Activated T-helper 2 cell treated with anti-CD3 and anti-CD28 coated beads, Interferon-gamma antibody, Interleukin-2, Interleukin-4, amounts not matched to agents 10 μg/mL and 5 μg/mL and 100 μg/mL, durations not matched to agents 14 hours and 24 hours and 36 hours (primary cell): ENCODE measurements at regions not wholly inside any gene's neighbourhood (a gene's known extent, or its start where the extent isn't known, plus 50 kb on each side); places are given as distances from the start of the nearest gene placed in this dataset.

Experiments
- DNase-seq: peaks from one replicate; pipeline ENCODE4 v3.0.0; 2021; ENCODE audit warnings: low spot score
- H3K27ac Mint-ChIP-seq: one replicate; pipeline ENCODE4 v1.8.0; 2021; ENCODE audit warnings: mixed read lengths
- H3K27me3 Mint-ChIP-seq: one replicate; pipeline ENCODE4 v1.8.0; 2021; ENCODE audit warnings: low read depth, mixed read lengths
- H3K36me3 Mint-ChIP-seq: one replicate; pipeline ENCODE4 v1.8.0; 2021; ENCODE audit warnings: low read depth, mixed read lengths
- H3K4me1 Mint-ChIP-seq: one replicate; pipeline ENCODE4 v1.8.0; 2021; ENCODE audit warnings: low read depth, mixed read lengths
- H3K4me3 Mint-ChIP-seq: one replicate; pipeline ENCODE4 v1.8.0; 2021; ENCODE audit warnings: low read depth, mild to moderate bottlenecking, moderate library complexity, mixed read lengths
- H3K9me3 Mint-ChIP-seq: one replicate; pipeline ENCODE4 v1.8.0; 2021; ENCODE audit warnings: mixed read lengths
- intact Hi-C: fragments of 100-400 bp; cut with micrococcal nuclease; formaldehyde crosslinking; loops from one replicate; pipeline ENCODE4 v1.15.1; 2023

GRCh38 chr21:41006636-41007035 is 159.7 kb upstream of the DSCAM start:
- H3K27ac Mint-ChIP-seq, result no peak overlapping the region
- H3K4me1 Mint-ChIP-seq, result no peaks in the 10 kb centered on the region
- H3K36me3 Mint-ChIP-seq, result no peaks in the 10 kb centered on the region
- peaks cover 5% of the 10 kb centered on the region for H3K9me3 Mint-ChIP-seq
- DNase-seq, result no peak
- intact Hi-C loops, result no loop called here
- H3K27me3 Mint-ChIP-seq, result no peaks in the 10 kb centered on the region
- H3K4me3 Mint-ChIP-seq, result no peak overlapping the region

DNA sequence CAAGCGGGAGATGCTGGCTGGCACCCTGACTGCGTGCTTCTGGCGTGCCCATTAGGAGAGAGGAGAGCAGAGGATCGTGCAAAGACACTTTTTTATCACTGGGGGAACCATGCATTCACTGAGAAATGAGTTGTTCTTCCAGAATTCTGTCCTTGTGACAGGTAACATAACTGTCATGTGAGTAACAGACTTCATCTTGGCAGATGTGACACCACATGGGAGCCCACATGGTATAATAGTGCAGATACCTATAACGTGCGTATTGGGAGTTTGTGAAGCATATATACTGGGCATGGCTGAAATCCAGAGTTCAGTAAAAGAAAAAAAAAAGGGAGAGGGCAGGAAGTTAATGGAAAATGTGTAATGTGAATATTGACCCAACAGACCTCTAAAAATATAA is 159.6 kb upstream of the BACE2 start:
- intact Hi-C loops, result no loop called here
- H3K27me3 Mint-ChIP-seq, result no peaks in the 10 kb centered on the region
- no peak overlapping the region for H3K4me3 Mint-ChIP-seq
- H3K27ac Mint-ChIP-seq, result no peak overlapping the region
- no peak for DNase-seq
- H3K4me1 Mint-ChIP-seq, result no peaks in the 10 kb centered on the region
- H3K36me3 Mint-ChIP-seq, result no peaks in the 10 kb centered on the region
- H3K9me3 Mint-ChIP-seq, result peaks cover 5% of the 10 kb centered on the region

DNA sequence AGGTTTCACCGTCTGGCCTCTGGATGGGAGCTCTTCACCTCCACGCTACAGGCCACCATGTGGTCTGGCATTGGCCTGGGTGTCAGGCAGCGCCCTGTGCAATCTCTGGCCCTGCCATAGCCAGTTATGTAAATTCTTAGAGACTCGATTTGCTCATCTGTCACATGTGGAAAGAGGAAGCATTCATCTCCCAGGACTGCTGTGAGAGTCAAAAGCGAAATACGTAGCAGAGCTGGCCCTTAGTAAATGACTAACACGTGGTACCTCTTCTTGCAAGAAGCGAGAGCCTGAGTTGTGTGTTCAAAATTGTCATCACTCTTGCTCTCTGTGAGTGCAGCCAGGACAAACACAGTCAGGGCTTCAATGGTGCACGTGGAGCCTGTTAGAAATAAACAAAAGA is 159.0 kb upstream of the BACE2 start:
- H3K4me3 Mint-ChIP-seq, result no peak overlapping the region
- intact Hi-C loops, result no loop called here
- DNase-seq, result no peak
- peaks cover 5% of the 10 kb centered on the region for H3K9me3 Mint-ChIP-seq
- H3K36me3 Mint-ChIP-seq, result no peaks in the 10 kb centered on the region
- H3K27me3 Mint-ChIP-seq, result no peaks in the 10 kb centered on the region
- H3K4me1 Mint-ChIP-seq, result no peaks in the 10 kb centered on the region
- no peak overlapping the region for H3K27ac Mint-ChIP-seq

DNA sequence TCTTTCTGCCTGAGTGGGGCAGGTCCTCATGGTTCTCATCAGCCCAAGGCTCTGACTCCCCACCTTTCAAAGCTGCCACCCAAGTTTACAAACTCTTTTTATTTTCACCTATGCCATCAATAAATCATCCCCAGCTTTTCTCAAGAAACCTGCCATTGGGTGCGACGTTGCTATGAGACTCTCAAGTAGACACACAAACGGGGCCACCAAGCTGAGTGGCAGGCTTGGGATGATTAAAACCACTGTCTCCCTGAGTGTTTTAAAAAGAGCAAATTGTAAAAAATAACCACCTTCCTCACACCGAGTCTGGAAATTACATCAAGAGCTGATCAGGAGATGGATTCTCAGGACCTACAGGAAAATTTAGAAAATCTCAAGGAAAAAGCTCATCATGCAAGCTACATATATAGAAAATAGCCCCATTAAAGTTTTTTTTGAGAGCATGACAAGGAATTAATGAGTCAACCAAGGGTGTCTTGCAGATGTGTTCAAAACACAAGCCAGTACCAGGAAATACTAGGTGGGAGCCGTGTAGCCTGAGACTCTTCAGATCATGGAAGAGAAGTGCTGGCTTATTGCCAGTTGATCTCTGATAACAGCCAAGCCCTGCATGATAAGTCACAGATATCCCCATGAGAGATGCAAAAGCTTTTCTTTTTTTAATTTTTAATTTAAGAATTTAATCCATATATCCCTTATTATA is 158.4 kb upstream of the BACE2 start:
- Mint-ChIP-seq H3K36me3 (no peaks in the 10 kb centered on the region), H3K27ac (no peak overlapping the region), H3K4me1 (no peaks in the 10 kb centered on the region), H3K9me3 (peaks cover 3% of the 10 kb centered on the region), H3K27me3 (no peaks in the 10 kb centered on the region), H3K4me3 (no peak overlapping the region)
- DNase-seq, result no peak
- intact Hi-C loops, result no loop called here

- Mint-ChIP-seq H3K4me1 (no peaks in the 10 kb centered on the region), H3K27ac (no peak overlapping the region), H3K9me3 (no peaks in the 10 kb centered on the region), H3K36me3 (no peaks in the 10 kb centered on the region), H3K27me3 (no peaks in the 10 kb centered on the region), H3K4me3 (no peak overlapping the region)
- intact Hi-C loops, result no loop called here
- DNase-seq, result no peak
Measured at GRCh38 chr21:41010101-41010435, 157.9 kb upstream of the BACE2 start.

DNA sequence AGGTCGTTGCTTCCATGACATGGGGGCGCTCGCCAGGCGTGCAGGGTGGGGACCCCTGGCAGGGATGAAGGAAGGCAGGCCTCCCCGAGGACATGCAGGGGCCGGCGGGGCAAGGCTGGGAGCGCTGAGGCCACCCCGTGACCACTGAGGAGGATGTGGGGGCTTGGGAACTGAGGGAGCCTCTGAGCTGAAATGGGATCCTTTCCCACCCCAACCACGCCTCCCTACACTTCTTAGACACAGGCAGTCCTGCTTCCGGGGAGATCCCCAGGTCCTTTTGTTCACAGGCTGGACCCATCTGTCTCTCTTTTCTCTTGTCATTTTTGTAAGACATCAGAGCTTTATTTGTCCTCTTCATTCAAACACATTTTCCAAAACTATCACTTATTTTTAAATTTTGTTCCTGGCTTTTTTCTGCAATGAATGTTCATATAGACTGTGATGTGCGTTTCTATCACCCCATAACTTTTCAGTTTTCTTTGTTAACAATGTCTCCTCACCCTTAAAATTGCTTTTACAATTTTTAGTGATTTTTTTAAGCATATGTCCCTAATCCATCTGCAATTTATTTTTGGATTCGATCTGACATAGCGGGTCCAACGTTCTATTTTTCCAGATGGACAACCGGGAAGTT is 156.7 kb upstream of the BACE2 start:
- no peak overlapping the region for H3K27ac Mint-ChIP-seq
- no peak for DNase-seq
- no peak overlapping the region for H3K4me3 Mint-ChIP-seq
- intact Hi-C loops, result no loop called here
- H3K27me3 Mint-ChIP-seq, result no peaks in the 10 kb centered on the region
- no peaks in the 10 kb centered on the region for H3K4me1 Mint-ChIP-seq
- no peaks in the 10 kb centered on the region for H3K36me3 Mint-ChIP-seq
- H3K9me3 Mint-ChIP-seq, result no peaks in the 10 kb centered on the region

DNA sequence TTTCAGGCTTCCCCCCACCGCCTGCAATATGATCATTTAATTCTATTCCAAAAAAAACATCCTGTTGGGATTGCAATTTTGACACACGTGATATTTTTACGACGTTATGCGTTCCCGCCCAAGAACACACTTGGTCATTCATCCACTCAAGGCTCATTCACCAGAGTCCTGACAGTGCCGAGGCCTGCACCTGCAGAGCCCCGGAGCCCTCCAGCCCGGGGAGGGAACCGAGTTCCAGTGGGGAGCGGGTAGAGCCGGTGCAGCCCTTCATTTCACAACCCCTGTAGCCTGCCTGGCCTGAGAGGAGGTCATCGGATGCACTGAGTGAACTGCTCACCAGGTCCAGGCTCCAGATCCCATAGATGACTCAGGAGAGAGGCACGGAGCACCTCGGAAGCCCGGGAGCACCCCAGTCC is 156.0 kb upstream of the BACE2 start:
- H3K9me3 Mint-ChIP-seq, result no peaks in the 10 kb centered on the region
- no peak overlapping the region for H3K4me3 Mint-ChIP-seq
- H3K36me3 Mint-ChIP-seq, result no peaks in the 10 kb centered on the region
- no peak overlapping the region for H3K27ac Mint-ChIP-seq
- no peaks in the 10 kb centered on the region for H3K27me3 Mint-ChIP-seq
- intact Hi-C loops, result no loop called here
- no peaks in the 10 kb centered on the region for H3K4me1 Mint-ChIP-seq
- no peak for DNase-seq

DNA sequence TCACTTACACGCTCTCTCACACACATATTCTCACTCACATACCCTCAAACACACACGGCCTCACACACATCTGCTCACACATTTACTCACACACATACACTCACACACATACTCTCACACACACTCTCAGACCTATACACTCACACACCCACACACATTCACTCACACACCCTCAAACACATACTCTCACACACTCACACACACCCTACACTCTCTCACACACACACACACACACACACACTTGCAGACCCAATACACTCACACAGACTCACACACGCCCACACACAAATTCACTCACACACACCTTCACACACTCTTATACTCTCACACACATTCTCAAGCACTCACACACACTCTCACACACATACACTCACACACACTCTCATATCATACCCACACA is 155.5 kb upstream of the BACE2 start:
- intact Hi-C loops, result no loop called here
- H3K4me3 Mint-ChIP-seq, result no peak overlapping the region
- no peaks in the 10 kb centered on the region for H3K9me3 Mint-ChIP-seq
- DNase-seq, result no peak
- no peaks in the 10 kb centered on the region for H3K27me3 Mint-ChIP-seq
- no peaks in the 10 kb centered on the region for H3K36me3 Mint-ChIP-seq
- H3K27ac Mint-ChIP-seq, result no peak overlapping the region
- H3K4me1 Mint-ChIP-seq, result no peaks in the 10 kb centered on the region

- intact Hi-C loops, result no loop called here
- no peak overlapping the region for H3K27ac Mint-ChIP-seq
- H3K4me3 Mint-ChIP-seq, result no peak overlapping the region
- no peaks in the 10 kb centered on the region for H3K36me3 Mint-ChIP-seq
- DNase-seq, result no peak
- H3K27me3 Mint-ChIP-seq, result no peaks in the 10 kb centered on the region
- no peaks in the 10 kb centered on the region for H3K4me1 Mint-ChIP-seq
- no peaks in the 10 kb centered on the region for H3K9me3 Mint-ChIP-seq
Measured at GRCh38 chr21:41016472-41016871, 151.5 kb upstream of the BACE2 start.

GRCh38 chr21:41018431-41018830 is 149.5 kb upstream of the BACE2 start:
- no peak overlapping the region for H3K27ac Mint-ChIP-seq
- H3K4me3 Mint-ChIP-seq, result no peak overlapping the region
- H3K4me1 Mint-ChIP-seq, result no peaks in the 10 kb centered on the region
- no peaks in the 10 kb centered on the region for H3K27me3 Mint-ChIP-seq
- intact Hi-C loops, result no loop called here
- no peak for DNase-seq
- no peaks in the 10 kb centered on the region for H3K36me3 Mint-ChIP-seq
- no peaks in the 10 kb centered on the region for H3K9me3 Mint-ChIP-seq

GRCh38 chr21:41023936-41024335 is 144.0 kb upstream of the BACE2 start:
- Mint-ChIP-seq H3K9me3 (peaks cover 4% of the 10 kb centered on the region), H3K36me3 (no peaks in the 10 kb centered on the region), H3K27me3 (no peaks in the 10 kb centered on the region), H3K27ac (no peak overlapping the region), H3K4me1 (no peaks in the 10 kb centered on the region), H3K4me3 (no peak overlapping the region)
- DNase-seq, result no peak
- intact Hi-C loops, result no loop called here

DNA sequence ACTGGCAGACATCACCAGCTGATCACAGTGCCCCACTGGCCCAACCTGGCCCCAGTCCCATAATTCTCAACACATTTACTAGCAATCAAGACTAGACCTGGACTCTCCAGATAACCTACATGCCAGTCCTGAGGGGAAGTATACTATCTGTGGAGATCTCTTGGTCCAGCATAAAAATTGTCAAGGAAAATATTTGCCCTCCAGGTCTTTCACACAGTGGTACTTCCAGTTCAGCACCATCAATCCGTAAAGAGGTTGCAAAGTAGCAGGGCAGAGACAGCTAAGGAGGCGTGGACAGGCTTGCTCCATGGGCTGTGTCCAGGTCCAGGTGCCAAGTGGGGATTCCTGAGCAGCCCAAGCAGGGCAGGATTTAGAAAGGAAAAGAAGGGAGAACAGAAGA is 143.6 kb upstream of the BACE2 start:
- peaks cover 4% of the 10 kb centered on the region for H3K9me3 Mint-ChIP-seq
- no peaks in the 10 kb centered on the region for H3K36me3 Mint-ChIP-seq

DNA sequence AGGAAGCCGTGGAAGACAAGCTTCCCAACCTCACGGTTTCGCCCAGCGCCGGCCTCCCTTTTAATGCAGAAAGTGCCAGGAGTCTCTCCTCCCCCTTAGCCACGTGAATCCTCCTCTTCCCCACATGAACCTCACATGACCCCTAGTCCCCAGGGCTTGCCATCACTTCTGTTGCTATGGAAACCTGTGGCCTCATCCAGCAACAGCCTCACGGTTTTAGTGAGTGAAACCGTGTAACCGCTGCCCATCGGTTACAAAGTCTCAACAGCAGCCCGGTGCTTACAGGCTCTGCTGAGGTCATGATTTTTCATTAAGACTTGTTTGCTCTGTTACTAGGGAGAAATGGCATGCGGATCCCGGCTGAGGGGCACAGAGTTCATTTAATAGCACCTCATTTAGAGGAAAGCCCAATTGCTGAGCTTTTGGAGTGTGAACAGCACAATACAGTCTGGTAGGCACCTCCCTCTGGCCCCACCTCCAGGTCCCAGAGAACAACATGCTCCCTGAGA is 143.2 kb upstream of the BACE2 start:
- Mint-ChIP-seq H3K27me3 (no peaks in the 10 kb centered on the region), H3K4me3 (no peak overlapping the region), H3K4me1 (no peaks in the 10 kb centered on the region), H3K9me3 (peaks cover 4% of the 10 kb centered on the region), H3K27ac (no peak overlapping the region), H3K36me3 (no peaks in the 10 kb centered on the region)
- intact Hi-C loops, result no loop called here
- DNase-seq, result no peak

More for the DNA sequence above, 143.6 kb upstream of the BACE2 start:
- Mint-ChIP-seq H3K4me3 (no peak overlapping the region), H3K27ac (no peak overlapping the region), H3K4me1 (no peaks in the 10 kb centered on the region), H3K27me3 (no peaks in the 10 kb centered on the region)
- intact Hi-C loops, result no loop called here
- DNase-seq, result no peak
